ENCODE measurements at regions not wholly inside any gene's neighbourhood (a gene's known extent, or its start where the extent isn't known, plus 50 kb on each side); places are given as distances from the start of the nearest gene placed in this dataset.
A peak's percentile ranks its signal among the peaks of the same experiment; 100 is the strongest.
"Not testable (repeated sequence)": the region's sequence is repeated elsewhere in the genome, so short reads cannot be mapped to it uniquely, and the experiment has no call there.

DNA sequence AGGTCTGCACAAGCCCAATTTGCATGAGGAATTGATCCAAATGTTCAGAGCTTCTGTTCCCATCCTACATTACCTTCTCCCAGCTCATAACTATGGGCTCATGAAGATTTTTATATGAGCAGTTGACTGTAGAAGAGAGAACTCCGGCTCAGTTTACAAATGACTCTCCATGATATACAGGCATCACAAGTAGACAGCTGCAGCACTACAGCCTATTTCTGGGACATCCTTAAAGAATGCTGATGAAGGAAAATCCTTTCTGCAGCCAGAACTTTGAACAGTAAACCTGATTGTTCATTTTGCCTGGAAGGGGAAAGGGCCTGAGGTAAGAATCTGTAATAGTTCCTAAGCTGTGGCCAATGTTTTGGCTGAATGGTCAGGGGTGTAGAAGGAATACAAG lies 174.1 kb upstream of the CXCL13 start:
- intact Hi-C loops (cut with DNase I, micrococcal nuclease) = loop anchor here in 1 of 2 donors (5.0 kb wide), 1 partner anchor 44 kb away; no protein-coding TSS in a partner anchor
- no peak for DNase-seq
- ATAC-seq = no peak

DNA sequence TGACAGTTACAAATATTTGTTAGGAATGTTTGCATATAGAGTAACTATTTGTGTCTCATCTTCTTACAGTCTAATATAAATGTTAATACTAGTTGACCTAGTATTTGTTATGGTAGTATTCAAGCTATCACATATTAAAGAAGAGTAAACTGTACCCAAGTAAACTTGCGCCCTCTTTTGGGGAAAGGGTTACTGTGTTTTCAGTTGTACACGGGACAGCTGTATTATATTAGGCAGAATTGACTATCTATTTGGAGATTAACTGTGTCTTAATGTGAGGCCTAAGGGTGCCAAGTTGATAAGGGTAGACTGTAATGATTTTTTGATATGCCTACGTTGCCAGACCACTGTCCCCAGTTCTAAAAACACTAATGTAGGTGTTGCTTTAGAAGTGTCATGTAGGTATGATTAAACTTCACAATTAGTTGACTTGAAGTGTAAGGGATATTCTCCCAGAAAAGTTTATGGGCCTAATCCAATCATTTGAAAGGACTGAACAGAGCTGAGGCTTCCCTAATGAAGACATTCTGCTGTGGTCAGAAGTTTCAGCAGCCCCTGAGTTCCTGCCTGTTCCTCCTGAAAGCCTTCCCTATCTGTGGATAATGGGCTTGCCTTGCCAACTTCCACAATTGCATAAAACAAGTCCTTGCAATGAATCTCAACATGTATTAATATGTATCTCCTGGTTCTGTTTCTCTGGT lies 172.8 kb upstream of the CXCL13 start:
- DNase-seq (no peak), ATAC-seq (peak; percentile 71)
- intact Hi-C loops (cut with DNase I, micrococcal nuclease) = loop anchor here in 1 of 2 donors (5.0 kb wide), 1 partner anchor 46 kb away; no protein-coding TSS in a partner anchor

DNA sequence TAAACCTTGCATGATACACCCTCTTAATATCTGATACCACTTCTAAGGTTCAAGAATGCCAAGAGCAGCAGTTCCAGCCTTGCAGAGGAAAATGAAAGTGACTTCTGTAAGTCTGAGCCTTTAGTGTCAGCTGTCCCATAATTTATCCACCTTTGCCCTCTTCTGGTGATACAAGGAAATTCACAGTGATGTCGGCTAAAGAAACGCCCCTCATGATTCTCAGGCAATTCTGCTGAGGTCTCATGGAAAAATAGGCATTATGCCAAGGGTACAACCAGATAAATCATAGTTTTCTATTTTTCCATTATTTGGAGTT lies 172.2 kb upstream of the CXCL13 start:
- DNase-seq (no peak), ATAC-seq (peak; percentile 98)
- intact Hi-C loops (cut with DNase I, micrococcal nuclease) = loop anchor here in 1 of 2 donors (5.0 kb wide), 1 partner anchor 46 kb away; no protein-coding TSS in a partner anchor

DNA sequence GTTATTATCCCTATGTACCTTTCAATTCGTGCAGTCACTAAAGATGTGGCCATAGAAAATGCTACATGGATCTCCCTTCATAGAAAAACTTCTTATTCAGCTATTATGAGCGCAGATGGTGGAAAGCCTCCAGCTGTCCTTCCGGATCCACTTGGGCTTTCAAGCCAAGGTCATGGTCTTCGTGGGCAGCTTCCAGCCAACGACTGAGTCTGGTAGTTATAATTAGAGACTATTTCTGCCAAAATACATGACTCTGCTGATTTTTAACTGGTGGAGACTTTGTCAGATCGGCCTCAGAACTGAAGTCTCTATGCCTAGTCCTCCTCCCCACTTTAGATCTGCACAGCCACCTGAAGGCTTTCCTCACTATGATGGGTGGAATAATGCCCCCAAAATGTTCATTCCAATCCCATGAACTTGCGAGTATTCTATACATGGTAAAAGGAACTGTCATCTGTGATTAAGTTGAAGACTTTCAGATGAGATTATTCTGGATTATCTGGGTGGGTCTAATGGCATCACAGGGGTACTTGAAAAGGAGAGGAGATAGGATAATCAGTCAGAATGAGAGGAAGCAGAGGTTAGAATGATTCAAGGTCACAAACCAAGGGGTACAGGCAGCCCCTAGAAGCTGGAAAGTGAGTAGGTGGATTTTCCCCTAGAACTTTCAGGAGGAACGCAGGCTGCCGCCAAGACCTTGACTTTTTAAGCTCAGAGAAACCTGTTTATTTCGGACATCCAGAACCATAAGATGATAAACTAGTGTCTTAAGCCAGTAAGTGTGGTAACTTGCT lies 171.1 kb upstream of the CXCL13 start:
- ATAC-seq (no peak), DNase-seq (no peak)
- intact Hi-C loops (cut with DNase I, micrococcal nuclease) = loop anchor here in 1 of 2 donors (5.0 kb wide), 1 partner anchor 47 kb away; no protein-coding TSS in a partner anchor

DNA sequence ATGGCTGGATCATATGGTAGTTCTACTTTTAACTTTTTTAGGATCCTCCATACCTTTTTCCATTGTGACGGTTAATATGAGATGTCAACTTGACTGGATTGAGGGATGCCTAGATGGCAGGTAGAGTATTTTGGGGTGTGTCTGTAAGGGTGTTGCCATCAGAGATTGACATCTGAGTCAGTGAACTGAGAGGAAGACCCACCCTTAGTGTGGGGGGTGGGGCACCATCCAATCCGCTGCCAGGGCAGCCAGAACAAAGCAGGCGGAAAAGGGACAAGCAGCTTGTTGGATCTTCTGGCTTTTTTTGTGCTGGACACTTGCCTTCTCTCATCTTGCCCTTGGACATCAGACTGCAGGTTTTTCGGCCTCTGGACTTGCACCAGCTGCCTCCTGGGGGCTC lies 168.5 kb upstream of the CXCL13 start:
- DNase-seq (no peak), ATAC-seq (no peak)
- intact Hi-C loops (cut with DNase I, micrococcal nuclease) = no loop called here

DNA sequence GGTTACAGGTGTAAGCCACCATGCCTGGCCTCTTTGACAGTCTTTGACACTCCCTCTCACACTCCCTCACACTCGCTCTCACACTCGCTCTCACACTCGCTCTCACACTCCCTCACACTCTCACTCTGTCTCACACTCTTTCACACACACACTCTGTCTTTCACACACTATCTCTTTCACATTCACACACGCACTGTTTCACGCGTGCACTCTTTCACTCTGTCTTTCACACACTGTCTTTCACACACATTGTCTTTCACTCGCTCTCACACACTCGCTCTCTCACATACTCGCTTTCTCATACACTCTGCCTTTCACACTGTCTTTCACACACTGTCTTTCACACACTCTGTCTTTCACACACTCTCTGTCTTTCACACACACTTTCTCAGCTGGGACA lies 167.1 kb upstream of the CXCL13 start:
- ATAC-seq = no peak
- intact Hi-C loops (cut with DNase I, micrococcal nuclease) = no loop called here
- DNase-seq = no peak

DNA sequence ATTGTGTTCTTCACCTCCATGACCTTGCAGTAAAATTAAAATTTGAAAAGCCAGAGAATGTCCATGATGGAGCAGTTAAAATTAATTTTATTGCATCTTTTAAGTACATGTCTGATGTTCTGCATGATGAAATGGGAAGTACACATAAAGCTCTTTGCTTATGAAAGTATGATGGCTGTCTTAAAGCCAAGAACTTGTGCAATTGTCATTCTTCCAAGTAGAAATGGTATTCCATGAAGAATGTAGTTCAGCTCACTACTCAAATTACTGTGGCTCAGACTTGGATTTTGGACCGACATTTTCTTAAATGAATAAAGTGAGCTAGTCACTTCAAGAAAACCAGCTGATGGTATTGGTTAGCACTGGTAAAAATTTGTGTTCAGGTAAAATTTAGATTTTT lies 161.7 kb upstream of the CXCL13 start:
- intact Hi-C loops (cut with DNase I, micrococcal nuclease) = no loop called here
- ATAC-seq (no peak), DNase-seq (no peak)

DNA sequence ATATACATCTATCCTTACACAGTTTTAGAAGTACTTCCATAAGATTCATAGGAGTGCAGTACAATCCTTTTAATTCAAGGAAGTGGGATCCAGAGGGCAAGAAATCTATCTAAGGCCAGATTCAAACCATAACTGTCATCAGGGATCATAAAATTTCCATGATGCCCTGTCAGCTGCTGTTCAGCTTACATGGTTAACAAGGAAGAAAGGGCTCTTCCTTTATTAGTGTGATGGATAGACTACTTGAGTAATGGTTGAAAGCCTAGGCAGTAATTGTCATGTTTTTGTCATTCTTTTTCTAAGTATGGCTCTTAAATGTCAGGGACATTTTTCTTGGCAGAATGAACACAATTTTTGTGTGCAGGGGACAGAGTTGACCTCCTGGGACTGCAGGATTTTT lies 159.8 kb upstream of the CXCL13 start:
- no peak for ATAC-seq
- intact Hi-C loops (cut with DNase I, micrococcal nuclease) = no loop called here

DNA sequence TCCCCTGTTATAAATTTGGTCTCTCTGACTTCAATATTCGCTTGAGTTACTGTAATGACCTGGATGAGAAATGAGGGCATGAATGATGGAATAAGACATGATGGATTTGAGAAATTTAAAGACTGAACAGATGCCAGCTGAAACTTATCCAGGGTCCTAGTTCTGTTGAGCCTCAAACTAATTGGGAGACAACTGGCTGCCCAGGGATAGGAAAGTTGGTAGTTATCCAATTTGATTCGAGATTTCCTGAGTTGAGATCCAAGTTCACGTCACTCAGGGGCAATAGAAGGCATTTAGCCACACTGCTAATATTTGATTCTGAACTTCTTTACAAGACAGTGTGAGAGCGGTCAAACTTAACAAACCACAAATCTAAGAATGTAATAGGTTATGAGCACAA lies 159.0 kb upstream of the CXCL13 start:
- intact Hi-C loops (cut with DNase I, micrococcal nuclease) = no loop called here
- DNase-seq (no peak), ATAC-seq (no peak)

More for the DNA sequence above, 159.8 kb upstream of the CXCL13 start:
- DNase-seq = no peak

DNA sequence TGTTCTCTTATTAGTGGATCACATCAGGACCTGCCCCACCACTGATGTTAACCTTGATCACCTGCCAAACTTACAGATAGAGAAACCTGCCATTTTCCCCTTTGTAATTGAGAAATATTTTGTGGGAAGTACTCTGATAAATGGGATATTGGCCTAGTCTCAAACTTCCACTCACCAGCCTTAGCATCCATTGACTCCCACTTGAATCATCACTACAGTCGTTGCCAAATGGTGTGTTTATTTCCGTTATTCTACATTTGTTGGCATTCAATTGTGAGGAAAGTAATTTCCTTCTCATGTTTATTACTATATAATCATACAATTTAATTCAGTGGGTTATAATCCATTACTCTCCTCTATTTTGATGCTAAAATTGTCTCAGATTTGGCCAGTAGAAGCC lies 156.4 kb upstream of the CXCL13 start:
- ATAC-seq = no peak

DNA sequence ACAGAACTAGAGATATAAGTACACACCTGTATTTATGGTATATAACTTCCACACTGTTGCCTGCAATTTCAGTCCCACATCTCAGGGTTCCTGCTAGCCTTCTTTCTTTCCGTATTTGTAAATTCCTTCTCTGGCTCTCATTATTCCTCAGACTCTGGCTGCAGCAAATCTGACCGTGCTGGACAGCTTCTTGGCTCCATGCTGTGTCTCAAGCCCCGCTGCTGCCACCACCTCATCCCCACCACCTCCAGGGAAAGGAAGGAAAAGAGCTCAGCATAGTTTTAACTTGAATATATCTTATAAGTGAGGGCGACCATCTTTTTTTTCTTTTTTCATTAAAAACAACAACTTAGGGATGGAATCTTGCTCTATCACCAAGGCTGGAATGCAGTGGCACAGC lies 155.6 kb upstream of the CXCL13 start:
- no peak for ATAC-seq
- intact Hi-C loops (cut with DNase I, micrococcal nuclease) = no loop called here

More for the DNA sequence above, 156.4 kb upstream of the CXCL13 start:
- DNase-seq = no peak
- intact Hi-C loops (cut with DNase I, micrococcal nuclease) = no loop called here

DNA sequence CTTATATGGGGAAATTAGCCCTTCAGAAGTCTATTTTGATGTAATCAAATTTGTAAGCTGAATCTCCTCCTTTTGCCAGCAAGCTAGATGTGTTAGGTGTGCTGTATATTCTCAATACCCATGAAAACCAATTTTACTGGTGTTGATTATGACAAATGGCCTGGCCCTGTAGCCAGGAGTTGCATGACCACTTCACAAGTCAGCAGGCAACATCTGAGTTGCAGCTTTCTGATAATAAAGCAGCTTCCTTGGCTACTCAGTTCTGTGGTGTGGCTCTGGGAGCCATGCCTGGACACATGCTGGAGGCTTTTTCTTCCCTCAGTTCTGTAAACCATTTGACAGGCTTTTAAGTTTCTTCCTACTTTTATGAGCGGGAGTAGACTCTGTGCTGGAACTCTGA lies 154.1 kb upstream of the CXCL13 start:
- ATAC-seq (no peak), DNase-seq (no peak)
- intact Hi-C loops (cut with DNase I, micrococcal nuclease) = no loop called here

More for the DNA sequence above, 155.6 kb upstream of the CXCL13 start:
- DNase-seq = no peak

DNA sequence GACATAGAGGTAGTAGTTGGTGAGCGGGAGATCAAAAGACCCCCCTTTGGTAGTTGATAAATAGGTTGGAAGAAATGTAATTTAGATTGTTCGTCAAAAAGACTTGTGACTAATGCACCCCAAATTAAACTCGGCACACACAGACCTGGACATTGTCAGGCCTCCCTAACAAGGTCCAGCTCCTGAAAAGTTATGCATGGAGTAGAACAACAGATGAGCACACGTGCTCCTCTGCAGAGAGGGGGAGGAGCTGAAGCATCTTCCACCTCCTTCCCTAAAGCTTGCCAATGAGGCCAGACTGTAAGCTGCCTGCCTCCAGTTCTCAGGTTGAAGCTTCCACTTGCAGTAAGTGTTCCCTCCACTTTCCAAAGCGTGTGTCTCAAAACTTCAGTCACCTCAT lies 153.5 kb upstream of the CXCL13 start:
- ATAC-seq; DNase-seq; intact Hi-C loops (cut with DNase I, micrococcal nuclease): not testable (repeated sequence)

DNA sequence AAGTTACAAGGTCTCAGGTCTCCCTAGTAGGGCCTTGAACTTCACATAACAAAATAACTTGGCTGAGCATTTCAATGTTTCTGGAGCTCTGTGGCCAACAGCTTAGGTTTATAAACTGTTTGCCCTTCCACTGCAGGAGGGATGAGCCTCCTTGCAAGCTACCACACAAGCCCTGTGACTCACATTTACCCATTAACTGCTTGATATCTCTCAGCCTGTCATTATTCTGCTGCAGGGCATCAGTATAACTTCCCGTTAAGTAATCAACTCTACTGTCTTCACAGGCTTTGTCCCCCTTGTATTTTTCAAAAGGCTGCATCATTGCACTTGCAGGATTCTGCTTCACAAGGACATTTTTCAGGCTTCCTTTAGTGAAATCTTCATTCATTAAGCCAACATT lies 151.7 kb upstream of the CXCL13 start:
- no peak for ATAC-seq
- intact Hi-C loops (cut with DNase I, micrococcal nuclease) = no loop called here
- no peak for DNase-seq

DNA sequence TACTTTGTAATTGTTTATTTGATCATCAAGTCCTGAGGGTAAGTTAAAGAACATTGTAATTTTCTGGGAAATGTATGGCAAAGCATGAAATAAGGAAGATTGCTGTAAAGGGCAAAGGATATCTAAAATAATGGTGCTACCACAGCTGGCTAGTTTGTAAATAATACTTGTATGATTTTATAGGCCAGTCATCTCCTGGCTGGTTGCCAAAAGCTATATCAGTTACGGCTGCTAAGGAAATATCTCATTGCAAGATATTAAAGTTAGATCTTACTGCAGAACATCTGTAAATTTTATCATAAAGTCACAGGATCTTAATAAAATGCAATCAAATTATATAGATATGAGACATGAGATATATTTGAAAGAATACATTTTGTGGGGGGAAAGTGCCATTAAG lies 150.8 kb upstream of the CXCL13 start:
- intact Hi-C loops (cut with DNase I, micrococcal nuclease) = no loop called here
- no peak for ATAC-seq
- no peak for DNase-seq

DNA sequence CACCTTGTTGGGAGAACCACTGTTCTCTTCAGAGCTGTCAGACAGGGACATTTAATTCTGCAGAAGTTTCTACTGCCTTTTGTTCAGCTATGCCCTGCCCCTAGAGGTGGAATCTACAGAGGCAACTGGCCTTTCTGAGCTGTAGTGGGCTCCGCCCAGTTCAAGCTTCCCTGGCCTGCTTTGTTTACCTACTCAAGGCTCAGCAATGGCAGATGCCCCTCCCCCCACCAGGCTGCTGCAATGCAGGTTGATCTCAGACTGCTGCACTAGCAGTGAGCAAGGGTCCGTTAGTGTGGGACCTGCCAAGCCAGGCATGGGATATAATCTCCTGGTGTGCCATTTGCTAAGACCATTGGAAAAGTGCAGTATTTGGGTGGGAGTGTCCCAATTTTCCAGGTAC lies 141.5 kb upstream of the CXCL13 start:
- ATAC-seq; intact Hi-C loops (cut with DNase I, micrococcal nuclease): not testable (repeated sequence)
- peak in 1 of 2 donors; percentile 10 for DNase-seq

DNA sequence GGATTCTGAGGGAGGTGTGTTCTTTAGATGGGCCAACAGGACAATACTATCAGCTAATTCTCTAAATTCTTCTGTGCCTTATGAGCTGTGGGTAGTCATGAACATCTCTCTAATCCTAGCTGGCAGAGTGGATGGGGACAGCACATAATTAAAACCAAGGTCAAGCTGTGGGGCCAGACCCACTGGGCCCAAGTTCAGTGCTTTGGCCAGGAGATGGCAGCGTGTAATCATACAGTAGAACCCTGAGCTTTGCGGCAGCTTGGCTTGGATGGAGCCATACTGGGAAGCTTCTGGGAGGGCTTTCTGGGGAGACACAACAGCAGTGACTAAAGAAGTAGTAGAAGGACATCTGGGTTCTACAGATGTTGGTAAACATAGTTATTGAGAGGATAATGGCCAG lies 140.3 kb upstream of the CXCL13 start:
- intact Hi-C loops (cut with DNase I, micrococcal nuclease) = no loop called here
- ATAC-seq (peak; percentile 75), DNase-seq (peak in 1 of 2 donors; percentile 51)

DNA sequence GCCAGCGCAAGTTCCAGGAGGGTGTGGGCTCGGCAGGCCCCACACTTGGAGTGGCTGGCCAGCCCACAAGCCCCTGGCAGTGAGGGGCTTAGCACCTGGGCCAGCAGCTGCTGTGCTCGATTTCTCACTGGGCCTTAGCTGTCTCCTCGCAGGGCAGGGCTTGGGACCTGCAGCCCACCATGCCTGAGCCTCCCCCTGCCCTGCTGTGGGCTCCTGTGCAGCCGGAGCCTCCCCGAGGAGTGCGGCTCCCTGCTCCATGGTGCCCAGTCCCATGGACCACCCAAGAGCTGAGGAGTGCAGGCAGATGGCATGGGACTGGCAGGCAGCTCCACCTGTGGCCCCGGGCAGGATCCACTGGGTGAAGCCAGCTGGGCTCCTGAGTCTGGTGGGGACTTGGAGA lies 139.2 kb upstream of the CXCL13 start:
- intact Hi-C loops (cut with DNase I, micrococcal nuclease) = no loop called here
- ATAC-seq (no peak), DNase-seq (no peak)

DNA sequence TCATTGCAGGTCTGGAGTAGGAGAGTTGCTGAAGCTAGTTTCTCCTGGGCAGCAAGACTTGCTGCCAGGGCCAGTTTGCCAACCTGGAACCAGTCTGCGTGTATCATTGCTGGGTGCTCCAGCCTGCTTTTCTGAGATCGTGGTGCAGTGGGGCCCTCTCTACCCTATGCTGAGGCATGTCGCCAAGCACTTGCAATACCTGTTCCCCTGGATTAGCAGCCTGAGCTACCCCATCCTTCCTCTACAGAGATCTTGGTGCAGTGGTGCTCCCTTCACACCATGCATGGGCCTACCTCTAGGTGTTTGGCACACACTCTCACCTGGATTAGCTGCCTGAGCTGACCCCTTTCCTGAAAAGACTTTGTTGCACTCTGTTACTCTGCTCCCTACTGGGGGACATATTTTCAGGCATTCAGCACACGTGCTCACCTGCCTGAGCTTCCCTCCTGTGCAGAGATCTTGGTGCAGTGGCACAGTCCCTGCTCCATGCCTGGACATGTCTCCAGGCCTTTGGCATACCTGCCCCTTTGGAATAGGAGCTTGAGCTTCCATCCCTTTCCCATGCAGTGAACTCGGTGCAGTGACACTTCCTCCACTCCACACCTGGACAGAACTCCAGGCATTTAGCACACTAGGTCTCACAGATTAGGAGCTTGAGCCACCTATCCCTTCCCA lies 133.7 kb upstream of the CXCL13 start:
- intact Hi-C loops (cut with DNase I, micrococcal nuclease) = no loop called here
- DNase-seq (no peak), ATAC-seq (no peak)

DNA sequence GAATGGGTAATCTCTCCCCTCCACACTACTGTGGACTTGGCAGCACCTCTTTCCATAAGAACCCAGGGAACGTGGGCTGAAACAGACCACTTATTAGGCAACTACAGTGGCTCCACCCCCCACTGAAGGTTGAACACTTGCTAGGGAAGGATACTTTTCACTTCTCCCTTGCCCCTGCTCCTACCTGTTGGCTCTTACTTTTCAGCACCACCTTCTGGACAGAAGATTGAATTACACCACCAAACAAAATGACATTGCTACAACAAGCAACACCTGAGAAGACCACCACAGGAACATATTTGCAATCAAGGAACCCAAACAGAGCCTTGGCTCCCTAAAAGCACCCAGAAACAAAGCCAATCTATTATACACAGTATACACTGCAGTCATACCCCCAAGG lies 132.1 kb upstream of the CXCL13 start:
- ATAC-seq (no peak), DNase-seq (no peak)
- intact Hi-C loops (cut with DNase I, micrococcal nuclease) = no loop called here
